ENCODE measurements at regions not wholly inside any gene's neighbourhood (a gene's known extent, or its start where the extent isn't known, plus 50 kb on each side); places are given as distances from the start of the nearest gene placed in this dataset.
A peak's percentile ranks its signal among the peaks of the same experiment; 100 is the strongest.
"Not testable (repeated sequence)": the region's sequence is repeated elsewhere in the genome, so short reads cannot be mapped to it uniquely, and the experiment has no call there.

GRCh38 chrX:140226037-140226436 lies 260.7 kb upstream of the CXorf66 start:
- not testable (repeated sequence) for DNase-seq, H3K4me3 ChIP-seq, H3K36me3 ChIP-seq, H3K27me3 ChIP-seq, H3K9me3 ChIP-seq

- H3K27me3 ChIP-seq, H3K36me3 ChIP-seq, DNase-seq: not testable (repeated sequence)
Observed at GRCh38 chrX:140215894-140216293, 250.6 kb upstream of the CXorf66 start.

DNA sequence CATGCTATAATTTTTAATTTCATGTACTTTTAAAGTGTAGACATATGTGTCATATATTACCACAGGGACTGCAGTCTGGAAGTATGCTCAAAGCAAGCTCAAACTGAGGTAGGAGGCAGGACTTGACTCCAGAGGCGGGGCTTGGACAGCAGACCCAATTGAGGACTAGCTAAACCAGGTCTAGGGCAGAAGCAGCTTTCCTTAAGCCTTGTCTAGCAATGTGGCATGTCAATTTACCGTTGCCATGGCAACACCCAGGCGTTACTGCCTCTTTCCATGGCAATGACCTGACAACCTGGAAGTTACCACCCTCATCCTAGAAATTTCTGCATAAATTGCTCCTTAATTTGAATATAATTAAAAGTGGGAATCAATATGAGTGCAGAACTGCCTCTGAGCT lies 249.2 kb upstream of the CXorf66 start:
- H3K4me3 ChIP-seq, DNase-seq, H3K36me3 ChIP-seq, H3K9me3 ChIP-seq, H3K27me3 ChIP-seq: not testable (repeated sequence)

More at GRCh38 chrX:140215894-140216293, 250.6 kb upstream of the CXorf66 start:
- H3K4me3 ChIP-seq, H3K9me3 ChIP-seq: not testable (repeated sequence)

- H3K4me3 ChIP-seq: no peak overlapping the region
- DNase-seq: no peak
- H3K27me3 ChIP-seq: no peaks in the 10 kb centered on the region
- H3K36me3 ChIP-seq: no peaks in the 10 kb centered on the region
- no peaks in the 10 kb centered on the region for H3K9me3 ChIP-seq
Observed at GRCh38 chrX:140206657-140207056, 241.3 kb upstream of the CXorf66 start.

- no peaks in the 10 kb centered on the region for H3K27me3 ChIP-seq
- DNase-seq: no peak
- no peaks in the 10 kb centered on the region for H3K36me3 ChIP-seq
- no peaks in the 10 kb centered on the region for H3K9me3 ChIP-seq
- no peak overlapping the region for H3K4me3 ChIP-seq
Observed at GRCh38 chrX:140190441-140191108, 225.3 kb upstream of the CXorf66 start.

DNA sequence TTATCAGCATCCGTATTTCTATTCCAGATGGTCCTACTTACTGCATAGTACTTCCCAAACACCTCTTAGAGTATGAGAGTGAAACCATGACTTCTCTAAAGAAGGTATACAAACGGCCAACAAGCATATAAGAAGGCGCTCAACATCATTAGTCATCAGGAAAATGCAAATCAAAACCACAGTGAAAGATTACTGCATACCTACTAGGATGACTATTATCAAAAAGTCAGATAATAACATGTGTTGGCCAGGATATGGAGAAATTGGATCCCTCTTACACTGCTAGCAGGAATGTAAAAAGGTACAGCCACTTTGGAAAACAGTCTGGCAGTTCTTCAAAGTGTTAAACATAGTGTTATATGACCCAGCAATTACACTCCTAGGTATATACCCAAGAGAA lies 215.3 kb upstream of the CXorf66 start:
- Histone ChIP-seq H3K36me3 (no peaks in the 10 kb centered on the region), H3K9me3 (no peaks in the 10 kb centered on the region), H3K4me3 (no peak overlapping the region), H3K27me3 (no peaks in the 10 kb centered on the region)
- no peak for DNase-seq

- no peak for DNase-seq
- H3K27me3 ChIP-seq: no peaks in the 10 kb centered on the region
- H3K4me3 ChIP-seq: no peak overlapping the region
- H3K36me3 ChIP-seq: no peaks in the 10 kb centered on the region
- H3K9me3 ChIP-seq: no peaks in the 10 kb centered on the region
Observed at GRCh38 chrX:140177821-140178220, 212.5 kb upstream of the CXorf66 start.

DNA sequence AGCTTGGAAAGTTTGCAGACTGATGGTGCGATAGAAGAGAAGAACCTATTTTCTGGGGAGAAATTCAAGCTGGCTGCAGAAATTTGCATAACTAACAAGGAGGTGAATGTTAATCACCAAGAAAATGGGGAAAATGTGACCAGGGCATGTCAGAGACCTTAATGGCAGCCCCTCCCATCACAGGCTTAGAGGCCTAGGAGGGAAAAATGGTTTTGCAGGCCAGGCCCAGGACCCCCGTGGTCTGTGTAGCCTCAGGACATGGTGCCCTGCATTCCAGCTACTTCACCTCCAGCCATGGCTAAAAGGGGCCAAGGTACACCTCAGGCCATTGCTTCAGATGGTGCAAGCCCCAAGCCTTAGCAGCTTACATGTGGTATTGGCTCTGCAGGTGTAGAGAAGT lies 207.1 kb upstream of the CXorf66 start:
- H3K36me3 ChIP-seq: no peaks in the 10 kb centered on the region
- no peak overlapping the region for H3K4me3 ChIP-seq
- DNase-seq: no peak
- H3K27me3 ChIP-seq: no peaks in the 10 kb centered on the region
- H3K9me3 ChIP-seq: no peaks in the 10 kb centered on the region

GRCh38 chrX:140167551-140167950 lies 202.2 kb upstream of the CXorf66 start:
- DNase-seq: no peak
- H3K36me3 ChIP-seq: no peaks in the 10 kb centered on the region
- H3K4me3 ChIP-seq: no peak overlapping the region
- H3K27me3 ChIP-seq: no peaks in the 10 kb centered on the region
- no peaks in the 10 kb centered on the region for H3K9me3 ChIP-seq

DNA sequence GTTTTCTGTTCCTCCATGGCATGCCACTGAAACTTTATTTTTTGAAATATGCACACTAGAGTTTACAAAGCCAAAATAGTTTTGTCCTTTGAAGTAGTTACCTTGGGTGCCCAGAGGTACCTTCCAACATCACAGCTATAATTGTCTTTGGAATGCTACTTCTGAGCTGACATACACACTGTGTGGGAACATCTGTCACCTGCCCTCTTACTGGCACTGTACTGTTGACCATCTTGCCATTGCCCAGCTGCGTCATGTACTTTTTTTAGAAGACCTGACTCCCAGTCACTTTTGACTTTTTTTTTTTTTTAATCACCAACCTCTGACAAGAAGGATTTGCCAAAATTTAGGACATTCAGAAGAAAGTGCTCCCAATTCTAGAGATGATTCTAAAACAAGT lies 200.5 kb upstream of the CXorf66 start:
- H3K4me3 ChIP-seq: no peak overlapping the region
- no peaks in the 10 kb centered on the region for H3K9me3 ChIP-seq
- no peaks in the 10 kb centered on the region for H3K27me3 ChIP-seq
- H3K36me3 ChIP-seq: no peaks in the 10 kb centered on the region
- no peak for DNase-seq

DNA sequence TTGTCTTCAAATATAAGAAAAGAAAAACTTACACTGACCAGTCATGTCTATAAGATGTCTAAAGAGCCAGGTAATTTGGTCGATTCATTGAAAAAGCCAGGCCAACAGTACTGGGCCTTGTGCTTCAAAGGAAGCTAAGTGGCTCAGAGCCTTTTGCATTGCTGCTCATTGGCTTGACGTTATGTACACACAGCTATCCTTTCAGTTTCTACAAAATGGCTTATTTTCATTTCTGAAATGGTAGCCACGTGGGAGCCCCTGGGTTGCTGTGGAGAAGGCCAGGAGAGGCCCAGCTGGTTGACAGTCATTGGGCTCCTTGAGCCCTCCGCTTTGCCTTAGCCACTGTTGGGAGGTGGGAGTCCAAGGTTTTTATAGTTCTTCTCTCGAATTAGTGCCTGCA lies 199.1 kb upstream of the CXorf66 start:
- Histone ChIP-seq H3K27me3 (no peaks in the 10 kb centered on the region), H3K36me3 (no peaks in the 10 kb centered on the region), H3K4me3 (no peak overlapping the region), H3K9me3 (no peaks in the 10 kb centered on the region)
- no peak for DNase-seq

- Histone ChIP-seq H3K36me3 (no peaks in the 10 kb centered on the region), H3K4me3 (no peak overlapping the region), H3K9me3 (no peaks in the 10 kb centered on the region), H3K27me3 (no peaks in the 10 kb centered on the region)
- DNase-seq: peak; percentile 36
Observed at GRCh38 chrX:140163371-140164159, 198.2 kb upstream of the CXorf66 start.

- Histone ChIP-seq H3K4me3 (no peak overlapping the region), H3K36me3 (no peaks in the 10 kb centered on the region), H3K27me3 (no peaks in the 10 kb centered on the region), H3K9me3 (no peaks in the 10 kb centered on the region)
- DNase-seq: peak; percentile 74
Observed at GRCh38 chrX:140157611-140158010, 192.3 kb upstream of the CXorf66 start.

- Histone ChIP-seq H3K9me3 (no peaks in the 10 kb centered on the region), H3K36me3 (no peaks in the 10 kb centered on the region), H3K27me3 (no peaks in the 10 kb centered on the region), H3K4me3 (no peak overlapping the region)
- DNase-seq: no peak
Observed at GRCh38 chrX:140157143-140157542, 191.8 kb upstream of the CXorf66 start.

- Histone ChIP-seq H3K27me3 (no peaks in the 10 kb centered on the region), H3K4me3 (no peak overlapping the region), H3K9me3 (no peaks in the 10 kb centered on the region), H3K36me3 (no peaks in the 10 kb centered on the region)
- peak; percentile 31 for DNase-seq
Observed at GRCh38 chrX:140151316-140151715, 186.0 kb upstream of the CXorf66 start.

DNA sequence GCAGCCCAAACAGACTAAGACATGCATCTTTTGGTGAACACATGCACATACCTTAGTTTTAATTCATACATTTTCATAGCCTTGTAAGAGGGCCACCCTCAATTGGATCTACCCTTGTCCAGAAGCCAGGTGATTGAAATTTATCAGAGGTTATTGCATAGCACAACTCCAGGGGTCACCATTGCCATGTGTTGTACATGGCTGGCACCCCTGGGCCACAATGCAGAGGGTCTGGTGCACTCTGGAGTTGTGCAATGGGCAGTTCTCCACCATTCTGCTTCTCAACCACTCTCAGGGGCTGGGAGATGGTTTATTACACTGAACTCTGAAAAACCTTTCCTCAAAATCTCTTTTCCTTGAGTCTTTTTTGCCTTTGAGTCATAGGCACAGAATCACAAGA lies 184.4 kb upstream of the CXorf66 start:
- DNase-seq: no peak
- Histone ChIP-seq H3K27me3 (no peaks in the 10 kb centered on the region), H3K4me3 (no peak overlapping the region), H3K36me3 (no peaks in the 10 kb centered on the region), H3K9me3 (no peaks in the 10 kb centered on the region)

DNA sequence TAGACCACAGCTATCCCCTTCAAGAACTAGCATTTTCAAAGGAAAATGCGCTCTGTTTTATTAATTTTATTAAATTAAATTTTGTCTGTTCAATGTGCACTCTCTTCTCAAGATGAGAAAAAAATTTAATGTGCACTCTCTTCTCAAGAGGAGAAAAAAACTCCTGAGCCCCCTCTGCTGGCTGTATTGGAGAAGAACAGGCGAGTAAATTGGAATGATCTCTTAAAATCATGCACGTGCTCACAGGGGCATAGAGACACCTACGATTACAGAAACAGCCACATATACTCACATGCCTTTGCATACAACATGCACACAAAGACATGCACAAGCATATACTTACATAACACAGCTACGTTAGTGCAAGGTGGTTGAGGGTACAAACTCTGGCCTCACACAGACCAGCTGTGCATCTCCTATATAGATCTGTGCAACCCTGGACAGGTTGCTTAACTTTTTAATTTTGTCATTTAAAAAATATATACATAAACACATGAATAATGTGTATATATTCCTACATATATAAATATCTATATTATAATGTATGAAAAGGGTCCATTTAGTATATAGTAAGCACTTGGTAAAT lies 176.2 kb upstream of the CXorf66 start:
- DNase-seq: no peak
- no peaks in the 10 kb centered on the region for H3K27me3 ChIP-seq
- H3K36me3 ChIP-seq: no peaks in the 10 kb centered on the region
- H3K9me3 ChIP-seq: no peaks in the 10 kb centered on the region
- H3K4me3 ChIP-seq: no peak overlapping the region

- not testable (repeated sequence) for DNase-seq, H3K4me3 ChIP-seq, H3K27me3 ChIP-seq, H3K36me3 ChIP-seq, H3K9me3 ChIP-seq
Observed at GRCh38 chrX:140138492-140138891, 173.2 kb upstream of the CXorf66 start.

Data from MG63 (cell line).